ENCODE measurements at regions not wholly inside any gene's neighbourhood (a gene's known extent, or its start where the extent isn't known, plus 50 kb on each side); places are given as distances from the start of the nearest gene placed in this dataset.

DNA sequence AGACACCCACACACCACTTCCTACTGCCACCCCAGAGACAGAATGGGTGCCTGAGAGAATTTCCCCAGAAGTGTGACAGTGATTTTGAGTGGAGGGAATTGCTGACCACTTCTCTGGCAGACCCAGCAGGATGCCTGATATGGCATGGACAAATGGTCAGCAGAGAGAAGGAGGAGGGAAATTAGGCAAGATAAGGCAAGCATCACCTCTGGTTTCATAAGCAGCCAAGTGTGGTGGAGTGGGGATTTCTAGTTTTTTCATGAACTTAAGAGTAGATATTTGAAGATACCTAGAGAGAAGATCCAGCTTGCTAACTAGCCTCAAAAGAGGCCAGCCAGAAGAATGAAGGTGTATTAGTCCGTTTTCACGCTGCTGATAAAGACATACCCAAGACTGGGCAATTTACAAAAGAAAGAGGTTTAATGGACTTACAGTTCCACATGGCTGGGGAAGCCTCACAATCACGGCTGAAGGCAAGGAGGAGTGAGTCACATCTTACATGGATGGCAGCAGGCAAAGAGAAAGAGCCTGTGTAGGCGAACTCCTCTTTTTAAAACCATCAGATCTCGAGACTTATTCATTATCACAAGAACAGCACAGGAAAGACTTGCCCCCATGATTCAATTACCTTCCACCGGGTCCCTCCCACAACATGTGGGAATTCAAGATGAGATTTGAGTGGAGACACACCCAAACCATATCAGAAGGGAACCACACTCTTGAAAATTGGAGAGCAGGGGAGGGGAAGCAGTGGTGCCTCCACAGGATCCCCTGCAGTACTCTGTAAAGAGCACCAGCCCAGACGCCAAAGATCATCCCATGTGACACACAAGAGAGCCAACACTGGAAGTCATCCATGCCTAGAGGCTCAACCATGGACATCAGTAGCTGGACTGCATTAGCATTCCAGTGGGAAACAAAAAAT lies 64.2 kb downstream of the RBM43 start:
- no peak overlapping the region for H3K27ac ChIP-seq
- no peaks in the 10 kb centered on the region for H3K9me3 ChIP-seq
- no peaks in the 10 kb centered on the region for H3K4me1 ChIP-seq
- intact Hi-C loops (cut with DNase I), result no loop called here
- no peak for TF ChIP-seq CTCF (IDR thresholded peaks at IDR 0.05)
- DNase-seq (no peak), ATAC-seq (no peak)
- H3K27me3 ChIP-seq (ENCODE audit: insufficient read depth in 3 of 3, low read length in 2 of 3), result no peaks in the 10 kb centered on the region
- no peak overlapping the region for H3K4me3 ChIP-seq
- WGBS, 3 donors, result 79 to 82% (median 80%) methylated on average over 7 of the region's 7 CpGs
- H3K36me3 ChIP-seq (ENCODE audit: insufficient read depth in 1 of 2, low read depth in 1 of 2), result no peaks in the 10 kb centered on the region

- TF ChIP-seq CTCF (IDR thresholded peaks at IDR 0.05), result no peak
- no peaks in the 10 kb centered on the region for H3K36me3 ChIP-seq (ENCODE audit: insufficient read depth in 1 of 2, low read depth in 1 of 2)
- H3K4me3 ChIP-seq, result no peak overlapping the region
- no peaks in the 10 kb centered on the region for H3K4me1 ChIP-seq
- 81 to 92% (median 90%) methylated on average over 4 of the region's 4 CpGs for WGBS, 3 donors
- no peaks in the 10 kb centered on the region for H3K27me3 ChIP-seq (ENCODE audit: insufficient read depth in 3 of 3, low read length in 2 of 3)
- no peaks in the 10 kb centered on the region for H3K9me3 ChIP-seq
- DNase-seq, result no peak
- no peak for ATAC-seq
- H3K27ac ChIP-seq, result no peak overlapping the region
- intact Hi-C loops (cut with DNase I), result no loop called here
Measured at GRCh38 chr2:151193576-151193975, 68.1 kb downstream of the RBM43 start.

- Histone ChIP-seq H3K27ac (no peak overlapping the region), H3K4me1 (no peaks in the 10 kb centered on the region), H3K27me3 (ENCODE audit: insufficient read depth in 3 of 3, low read length in 2 of 3) (no peaks in the 10 kb centered on the region), H3K4me3 (no peak overlapping the region), H3K36me3 (ENCODE audit: insufficient read depth in 1 of 2, low read depth in 1 of 2) (no peaks in the 10 kb centered on the region), H3K9me3 (no peaks in the 10 kb centered on the region)
- no peak for ATAC-seq
- no peak for DNase-seq
- no peak for TF ChIP-seq CTCF (IDR thresholded peaks at IDR 0.05)
- 93 to 98% (median 96%) methylated on average over 2 of the region's 2 CpGs for WGBS, 3 donors
- intact Hi-C loops (cut with DNase I), result no loop called here
Measured at GRCh38 chr2:151192681-151193080, 69.0 kb downstream of the RBM43 start.

DNA sequence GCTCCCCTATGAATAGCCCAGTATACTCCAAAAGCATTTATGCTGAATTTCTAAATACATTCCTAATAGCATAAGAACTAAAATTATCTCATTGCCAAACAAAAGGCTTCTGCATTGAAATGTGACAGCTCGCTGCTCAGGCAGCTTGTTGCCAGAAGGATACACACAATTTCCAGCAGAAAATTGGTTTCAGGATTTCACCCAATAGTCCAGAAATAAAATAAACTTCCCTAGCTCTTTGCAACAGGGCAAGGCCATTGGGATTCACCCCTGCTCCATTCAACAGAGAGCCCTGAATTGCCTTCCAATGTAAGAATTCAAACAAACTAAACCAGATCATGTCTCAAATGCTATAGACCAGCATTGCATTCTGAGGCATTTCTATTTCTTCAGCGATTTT lies 70.7 kb downstream of the RBM43 start:
- WGBS, 3 donors, result 45 to 50% (median 45%) methylated on average over 2 of the region's 2 CpGs
- intact Hi-C loops (cut with DNase I), result no loop called here
- no peaks in the 10 kb centered on the region for H3K27me3 ChIP-seq (ENCODE audit: insufficient read depth in 3 of 3, low read length in 2 of 3)
- ATAC-seq (no peak), DNase-seq (no peak)
- no peaks in the 10 kb centered on the region for H3K4me1 ChIP-seq
- H3K9me3 ChIP-seq, result no peaks in the 10 kb centered on the region
- H3K36me3 ChIP-seq (ENCODE audit: insufficient read depth in 1 of 2, low read depth in 1 of 2), result no peaks in the 10 kb centered on the region
- H3K4me3 ChIP-seq, result no peak overlapping the region
- no peak overlapping the region for H3K27ac ChIP-seq
- no peak for TF ChIP-seq CTCF (IDR thresholded peaks at IDR 0.05)

GRCh38 chr2:151189125-151189524 lies 72.5 kb downstream of the RBM43 start:
- Histone ChIP-seq H3K27me3 (ENCODE audit: insufficient read depth in 3 of 3, low read length in 2 of 3) (no peaks in the 10 kb centered on the region), H3K27ac (no peak overlapping the region), H3K4me1 (no peaks in the 10 kb centered on the region), H3K36me3 (ENCODE audit: insufficient read depth in 1 of 2, low read depth in 1 of 2) (no peaks in the 10 kb centered on the region), H3K9me3 (no peaks in the 10 kb centered on the region), H3K4me3 (no peak overlapping the region)
- intact Hi-C loops (cut with DNase I), result no loop called here
- no peak for TF ChIP-seq CTCF (IDR thresholded peaks at IDR 0.05)
- ATAC-seq, result no peak
- WGBS, 3 donors, result 71 to 78% (median 72%) methylated on average over 3 of the region's 3 CpGs
- no peak for DNase-seq
